HG02571 (cell line): ENCODE measurements at regions not wholly inside any gene's neighbourhood (a gene's known extent, or its start where the extent isn't known, plus 50 kb on each side); places are given as distances from the start of the nearest gene placed in this dataset.

Experiments used
- ATAC-seq: cut with Tn5 transposase; IDR thresholded peaks from one replicate; pipeline ENCODE4 v1.9.1; 2021; ENCODE audit warnings: mild to moderate bottlenecking, moderate library complexity; ENCODE audit not compliant: unreplicated experiment

GRCh38 chr2:234308813-234309195, 188.1 kb downstream of the ARL4C start:
- ATAC-seq = peak; percentile 75

DNA sequence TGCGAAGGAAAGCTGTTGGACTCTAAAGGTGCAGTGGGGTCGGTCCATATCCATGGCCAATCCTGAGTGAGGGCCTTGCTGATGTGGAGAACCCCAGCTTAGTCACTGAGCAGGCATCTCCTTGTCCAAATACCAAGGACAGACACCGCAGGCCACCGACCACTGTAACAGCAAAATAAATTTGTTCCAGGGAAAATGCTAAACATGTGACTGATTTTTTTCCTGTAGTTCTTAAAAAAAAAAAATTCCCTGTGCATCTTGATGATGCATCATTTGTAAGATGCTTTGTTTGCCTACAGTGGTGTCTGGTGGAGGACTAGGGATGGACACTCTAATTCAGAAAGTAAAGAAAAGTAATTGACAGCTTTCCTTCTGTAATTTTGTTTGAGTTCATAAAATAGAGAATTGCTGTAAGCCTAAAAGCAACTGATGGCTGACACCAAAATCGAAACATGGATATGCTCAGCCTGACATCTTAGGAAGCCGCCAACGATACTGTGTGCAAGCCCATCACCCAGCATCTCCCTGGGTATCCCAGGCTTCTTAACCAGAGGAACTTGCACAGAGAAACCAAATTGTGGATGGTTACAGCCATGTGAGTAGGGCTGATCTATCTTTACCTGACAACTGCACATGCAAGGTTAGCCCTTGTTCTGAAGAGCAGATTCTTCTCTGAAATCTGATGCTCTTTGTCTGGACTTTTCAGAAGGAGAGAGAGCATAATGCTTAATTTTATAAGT, 188.6 kb downstream of the ARL4C start:
- no peak for ATAC-seq

DNA sequence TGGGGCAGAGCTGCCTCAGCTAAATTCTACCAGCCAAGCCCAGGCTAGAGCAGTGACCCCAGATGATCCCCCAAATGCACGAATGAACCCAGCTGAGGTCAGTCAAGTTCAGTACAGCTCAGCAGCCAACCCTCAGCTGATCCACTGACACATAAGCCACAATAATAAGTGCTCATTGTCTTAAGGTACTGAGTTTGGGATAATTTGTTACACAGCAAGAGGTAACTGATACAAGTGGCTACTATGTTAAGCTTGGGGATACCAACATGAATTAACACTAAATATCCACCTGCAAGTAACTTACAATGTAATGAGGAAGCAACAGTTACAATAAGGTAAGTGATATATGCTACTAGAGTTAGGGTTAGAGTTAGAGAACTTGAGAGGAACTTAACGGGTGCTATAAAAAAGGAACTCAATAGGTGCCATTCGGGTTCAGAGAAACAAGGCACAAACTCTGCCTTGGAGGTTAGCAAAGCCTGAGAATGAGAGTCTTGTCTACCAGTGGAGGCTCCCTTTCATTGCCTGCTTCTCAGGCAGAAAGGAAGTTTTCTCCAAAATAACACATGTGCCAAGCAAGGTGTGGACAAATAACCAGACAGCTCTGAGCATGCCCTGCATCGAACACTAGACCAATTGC, 189.4 kb downstream of the ARL4C start:
- no peak for ATAC-seq

DNA sequence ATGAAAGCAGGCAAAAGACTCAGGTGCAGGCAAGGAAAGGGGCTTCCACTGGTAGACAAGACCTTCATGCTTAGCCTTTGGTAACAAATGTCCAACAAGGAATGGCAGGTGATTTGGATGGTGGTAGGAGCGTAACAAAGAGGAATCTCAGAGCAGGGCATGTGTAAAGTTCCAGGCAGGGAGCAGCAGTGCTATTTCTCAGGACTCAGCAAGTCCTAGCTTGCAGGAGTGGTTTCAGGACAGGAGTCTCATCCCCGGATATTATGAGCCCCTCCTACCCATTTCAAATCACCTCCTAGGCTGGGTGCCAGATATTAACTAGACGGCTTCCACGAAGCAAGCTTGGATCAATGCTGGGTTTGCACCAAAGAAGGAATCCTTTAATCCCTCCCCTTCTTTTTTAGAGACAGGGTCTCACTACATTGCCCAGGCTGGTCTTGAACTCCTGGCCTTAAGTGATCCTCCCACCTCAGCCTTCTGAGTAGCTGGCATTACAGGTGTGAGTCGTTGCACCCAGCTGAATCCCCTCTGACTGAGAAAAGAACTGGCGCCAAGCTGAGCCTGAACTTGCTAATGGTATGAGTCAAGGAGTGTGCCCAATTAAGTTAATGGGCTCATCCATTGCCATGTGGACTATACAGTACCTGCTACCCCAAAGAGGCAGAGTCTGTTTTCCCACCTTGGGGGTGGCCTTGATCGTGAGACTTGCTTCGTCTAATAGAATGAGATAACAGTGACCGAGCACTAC, 190.3 kb downstream of the ARL4C start:
- ATAC-seq = no peak

DNA sequence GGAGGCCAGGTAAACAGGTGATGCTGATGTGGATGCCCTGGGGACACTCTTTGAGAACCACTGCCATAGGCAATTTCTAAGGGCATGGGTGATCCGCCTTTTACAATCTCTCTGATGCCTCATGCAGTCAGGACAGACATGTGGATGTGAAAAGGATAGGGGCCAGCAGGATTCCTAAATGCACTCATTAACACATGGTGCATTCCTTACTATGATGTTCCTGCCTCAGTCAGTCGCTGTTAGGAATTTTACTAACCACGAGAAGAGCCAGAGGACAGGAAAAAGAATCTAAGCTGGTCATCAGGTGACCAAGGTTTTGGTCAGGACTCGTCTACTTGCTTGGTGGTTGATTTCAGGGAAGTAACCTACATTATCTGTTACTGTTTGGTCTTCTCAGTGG, 191.0 kb downstream of the ARL4C start:
- ATAC-seq = no peak

DNA sequence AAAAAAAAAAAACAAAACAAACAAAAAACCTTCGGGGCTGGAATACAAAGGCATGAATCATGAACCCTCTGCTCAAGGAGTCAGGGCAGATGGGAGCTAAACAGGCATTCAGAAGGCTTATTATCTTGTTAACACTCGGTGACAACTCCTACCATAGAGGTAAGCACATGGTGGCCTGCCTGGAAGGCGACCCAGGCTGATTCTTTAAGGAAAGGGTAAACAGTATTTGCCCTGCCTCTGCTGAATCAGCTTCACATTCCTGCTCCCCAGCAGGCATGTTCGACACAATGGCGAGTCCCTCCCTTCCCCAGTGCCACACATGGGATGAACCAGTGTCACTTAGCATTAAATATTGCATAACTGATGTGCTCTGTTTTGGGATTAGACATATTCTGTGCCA, 191.9 kb downstream of the ARL4C start:
- ATAC-seq = no peak

GRCh38 chr2:234302664-234302991, 194.3 kb downstream of the ARL4C start:
- no peak for ATAC-seq

DNA sequence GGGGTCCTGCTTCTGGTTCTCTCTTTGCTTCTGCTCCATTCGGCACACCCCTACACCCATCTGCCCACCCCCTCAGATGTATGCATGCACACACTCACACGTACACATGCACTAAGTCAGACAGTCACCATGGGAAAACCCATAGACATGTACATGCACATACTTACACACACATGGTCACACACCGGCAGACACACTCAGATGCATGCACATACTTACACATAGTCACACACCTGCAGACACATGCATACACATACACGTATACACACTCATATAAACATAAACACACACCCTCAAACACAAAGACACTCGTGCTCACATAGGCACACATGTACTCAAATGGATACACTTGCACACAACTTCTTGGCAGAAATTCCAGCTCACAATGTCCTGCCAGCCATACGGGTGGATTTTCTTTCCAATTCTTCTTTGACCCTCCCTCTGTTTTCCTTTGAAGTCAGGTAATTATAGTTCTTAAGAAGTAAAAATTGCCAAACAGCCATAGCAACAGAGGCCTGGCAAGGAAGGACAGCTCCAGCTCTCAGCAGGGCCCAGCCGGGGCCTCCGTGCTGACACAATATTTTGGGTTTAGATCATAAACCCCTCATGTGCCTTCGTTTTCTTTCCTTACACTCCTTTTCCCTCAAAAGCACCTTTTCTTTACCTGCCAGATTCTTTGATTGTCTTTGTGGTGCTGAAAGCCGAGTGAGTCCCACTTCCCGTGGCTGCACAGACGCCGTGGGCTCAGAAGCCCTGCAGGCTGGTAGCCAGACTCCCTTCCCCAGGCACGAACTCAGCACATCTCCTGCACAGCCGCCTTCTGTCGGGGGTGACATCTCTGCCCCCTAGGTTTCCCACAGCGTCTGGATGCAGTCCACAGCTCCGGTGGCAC, 195.7 kb downstream of the ARL4C start:
- ATAC-seq = no peak

DNA sequence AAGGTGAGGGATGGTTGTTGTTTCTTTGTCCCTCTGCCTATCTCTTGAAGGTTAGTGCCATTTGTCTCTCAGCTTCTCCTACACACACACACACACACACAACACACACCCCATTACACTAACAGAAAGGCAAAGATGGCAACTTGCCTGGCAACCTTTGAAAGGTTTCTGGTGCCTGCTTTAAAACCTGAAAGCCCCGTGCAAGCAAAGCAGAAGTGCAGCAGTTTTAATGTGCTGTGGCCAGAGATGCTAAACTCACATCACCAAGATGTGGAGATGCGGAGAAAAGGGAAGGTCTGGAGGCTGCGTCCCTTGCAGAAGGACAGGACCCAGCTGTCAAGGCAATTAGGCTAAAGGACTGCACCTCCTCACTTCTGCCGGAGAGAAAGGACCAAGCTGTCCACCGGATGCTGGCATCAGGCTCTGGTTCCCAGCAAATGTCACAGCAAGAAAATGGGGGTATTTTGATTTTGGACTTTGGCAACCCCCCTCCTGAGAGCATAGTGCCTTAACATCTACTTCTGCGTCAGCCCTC, 196.4 kb downstream of the ARL4C start:
- no peak for ATAC-seq

DNA sequence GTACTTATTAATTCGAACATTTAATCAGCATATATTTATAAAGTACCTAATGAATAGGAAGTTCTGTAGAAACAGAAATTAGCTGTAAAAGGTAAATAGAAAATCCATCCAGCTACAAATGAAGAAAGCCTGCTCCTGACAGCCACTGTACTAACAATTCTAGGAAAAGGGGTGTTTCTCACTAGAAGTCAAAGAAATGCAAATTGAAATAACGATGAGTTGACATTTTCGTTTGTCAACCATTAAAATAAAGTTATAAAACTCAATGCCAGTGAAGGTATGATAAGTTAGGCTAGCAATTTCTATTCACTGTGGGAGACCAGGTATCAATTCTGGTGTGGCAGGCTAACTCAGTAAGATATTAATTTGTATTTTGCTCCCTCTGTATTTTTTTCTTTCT, 198.0 kb downstream of the ARL4C start:
- ATAC-seq = no peak

DNA sequence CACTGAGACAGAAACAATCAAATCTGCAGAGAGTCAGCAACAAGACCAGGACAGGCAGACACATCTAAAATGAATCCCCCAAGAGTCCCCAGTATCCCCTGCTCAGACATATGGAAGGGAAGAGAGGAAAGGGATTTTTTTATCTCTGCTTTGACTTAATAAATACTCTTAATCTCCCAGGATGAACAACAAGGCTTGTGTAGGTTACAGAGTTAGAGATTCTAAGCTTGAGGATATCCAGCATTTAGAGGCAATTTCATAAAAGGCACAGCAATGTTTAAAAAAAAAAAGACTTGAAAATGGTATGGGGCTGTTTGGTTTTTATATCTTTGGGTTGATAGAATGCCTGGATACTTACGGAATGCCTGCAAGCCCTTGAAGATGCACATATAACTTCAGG, 199.9 kb downstream of the ARL4C start:
- no peak for ATAC-seq

GRCh38 chr2:234293973-234294372, 202.9 kb downstream of the ARL4C start:
- no peak for ATAC-seq

DNA sequence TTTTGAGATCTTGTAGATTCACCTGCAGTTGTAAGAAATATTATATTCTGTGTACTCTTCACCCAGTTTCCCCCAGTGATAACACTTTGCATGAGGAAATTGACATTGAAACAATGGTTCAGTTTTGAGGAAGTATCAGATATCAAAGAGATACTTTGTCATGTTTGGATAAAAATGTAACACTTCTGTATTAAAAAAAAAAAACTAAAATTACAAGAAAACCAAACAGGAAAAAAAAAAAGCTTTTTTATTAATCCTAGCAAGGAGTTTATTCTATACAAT, 204.0 kb downstream of the ARL4C start:
- ATAC-seq = no peak

GRCh38 chr2:234292205-234292961, 204.5 kb downstream of the ARL4C start:
- no peak for ATAC-seq

DNA sequence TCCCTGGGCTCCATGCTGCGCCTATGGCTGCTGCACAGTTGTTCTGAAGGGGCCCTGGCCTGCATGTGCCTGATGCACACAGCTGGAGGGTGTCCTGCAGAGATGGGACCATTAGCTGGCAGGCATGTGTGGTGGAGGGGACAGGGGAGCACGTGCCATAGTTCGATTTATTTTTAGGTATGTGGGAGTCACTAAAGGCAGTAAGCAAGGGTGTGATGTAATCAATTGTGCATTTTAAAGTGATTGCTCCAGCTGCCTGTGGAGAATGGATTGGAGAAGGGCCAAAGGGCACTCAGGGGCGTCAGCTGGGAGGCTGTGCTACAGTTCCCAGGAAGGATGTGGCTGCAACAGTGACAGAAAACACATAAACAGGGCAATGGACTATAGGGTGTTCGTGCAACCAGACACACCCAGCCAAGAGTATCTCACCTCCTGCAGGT, 205.1 kb downstream of the ARL4C start:
- ATAC-seq = no peak

GRCh38 chr2:234290671-234291070, 206.2 kb downstream of the ARL4C start:
- ATAC-seq = peak; percentile 47

DNA sequence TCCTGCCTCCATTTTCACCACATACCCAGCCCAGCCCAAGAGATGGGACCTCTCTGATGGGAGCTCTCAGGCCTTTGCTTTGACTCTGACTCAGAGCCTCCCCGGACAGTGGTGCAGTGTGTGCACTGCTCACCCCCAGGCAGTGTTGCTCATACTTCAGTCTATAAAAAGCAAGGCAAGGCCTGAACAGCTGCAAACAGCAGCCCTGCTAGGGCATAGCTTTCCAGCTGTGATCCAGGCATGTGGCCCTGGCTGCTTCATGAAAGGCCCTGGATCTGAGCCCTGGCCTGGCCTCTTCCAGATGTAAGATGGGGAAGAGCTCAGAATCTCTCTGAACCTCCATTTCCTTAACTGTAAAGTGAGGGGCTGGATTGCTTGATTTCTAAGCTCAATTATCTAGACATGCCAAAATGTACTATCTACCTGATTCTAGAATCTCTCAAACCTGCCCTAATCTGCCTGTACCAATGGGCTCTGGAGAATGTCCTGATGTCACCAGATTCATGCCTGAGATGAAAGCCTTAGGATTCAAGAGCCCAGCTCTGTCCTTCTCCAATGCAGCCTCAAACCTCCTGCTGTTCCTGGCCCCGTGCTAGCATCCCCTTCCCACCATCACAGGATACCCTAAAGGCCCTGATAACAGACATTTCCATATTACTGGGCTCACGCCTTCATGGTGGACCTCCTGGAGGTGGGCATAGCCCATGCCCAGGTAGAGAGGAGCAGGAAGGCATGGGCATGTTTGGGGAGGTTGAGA, 206.9 kb downstream of the ARL4C start:
- ATAC-seq = no peak

- ATAC-seq = no peak
These were observed 207.9 kb downstream of the ARL4C start for GRCh38 chr2:234288974-234289455.

GRCh38 chr2:234287650-234288049, 209.2 kb downstream of the ARL4C start:
- no peak for ATAC-seq

DNA sequence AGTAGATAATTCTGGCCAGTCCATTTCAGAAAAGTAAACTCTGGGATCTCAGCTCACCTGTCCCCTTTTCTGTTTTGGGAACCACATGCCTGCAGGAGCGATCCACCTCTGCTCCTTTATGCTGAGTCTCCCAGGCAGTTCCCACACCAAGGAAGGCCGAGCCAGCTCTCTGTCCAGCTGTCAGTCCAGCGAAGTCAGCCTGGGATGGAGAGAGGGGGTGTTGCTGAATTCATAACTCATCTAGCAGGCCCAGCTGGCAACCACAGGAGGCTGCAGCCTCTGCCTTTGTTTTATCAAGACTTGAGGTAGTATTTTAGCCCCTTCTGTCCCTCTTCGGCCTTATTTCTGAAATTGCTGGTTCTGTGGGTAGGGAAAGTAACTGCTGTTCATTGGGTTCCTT, 209.9 kb downstream of the ARL4C start:
- no peak for ATAC-seq
